Left lobe of liver (tissue), 2 donors: ENCODE measurements at regions not wholly inside any gene's neighbourhood (a gene's known extent, or its start where the extent isn't known, plus 50 kb on each side); places are given as distances from the start of the nearest gene placed in this dataset.
"Not testable (repeated sequence)": the region's sequence is repeated elsewhere in the genome, so short reads cannot be mapped to it uniquely, and the experiment has no call there.

Experiments used
- ATAC-seq: fragments of 200-7000 bp; cut with Tn5 transposase; one replicate; pipeline ENCODE4 v1.9.1; 2020; ENCODE audit warnings: mild to moderate bottlenecking, moderate library complexity
- DNase-seq: peaks from one replicate; pipeline ENCODE4 v3.0.0-alpha.2; 2020; ENCODE audit warnings: low spot score
- donor health status: DM: no; HTN: no; CAD: no; lungs with moderate emphysema.
- donor health status: DM: no; HTN: yes; CAD: no.

DNA sequence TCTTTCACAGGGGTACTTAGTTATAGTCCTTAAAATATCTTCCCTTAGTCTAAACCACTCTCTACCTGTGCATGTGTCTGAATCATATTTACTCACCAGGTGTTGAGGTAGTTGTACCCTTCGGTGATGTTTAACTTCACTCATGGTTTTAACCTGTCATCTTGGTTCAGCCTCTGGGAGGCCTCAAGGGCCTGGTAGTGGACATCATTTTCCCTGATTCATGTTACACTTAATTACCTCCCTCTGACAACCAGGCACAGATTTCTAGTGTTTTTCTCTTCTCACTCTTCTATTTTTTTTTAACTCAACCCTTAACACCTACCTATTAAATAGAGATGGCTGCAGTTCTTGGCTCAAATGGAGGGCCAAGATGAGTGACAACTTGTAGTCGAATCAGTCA, 505.4 kb downstream of the TMEM114 start:
- no peak for DNase-seq
- no peak for ATAC-seq

DNA sequence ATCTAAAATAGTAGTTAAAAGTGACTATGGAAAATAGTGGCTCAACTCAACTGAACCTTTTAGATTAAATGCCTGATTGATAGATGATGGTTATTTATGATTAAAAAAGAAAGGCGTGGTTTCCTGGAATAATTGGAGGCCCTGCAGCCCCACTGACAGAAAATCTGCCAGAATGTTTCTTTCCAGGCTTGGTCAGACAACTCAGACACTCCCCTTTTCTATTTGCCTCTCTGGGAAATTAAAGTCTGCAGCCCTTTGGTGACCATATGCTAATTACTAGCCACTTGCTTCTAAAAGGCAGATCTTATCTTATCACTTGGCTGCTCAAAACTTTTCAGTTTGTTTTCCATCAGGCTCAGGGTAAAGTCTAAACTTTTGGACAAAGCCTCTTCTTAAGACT, 506.0 kb downstream of the TMEM114 start:
- DNase-seq, result no peak

DNA sequence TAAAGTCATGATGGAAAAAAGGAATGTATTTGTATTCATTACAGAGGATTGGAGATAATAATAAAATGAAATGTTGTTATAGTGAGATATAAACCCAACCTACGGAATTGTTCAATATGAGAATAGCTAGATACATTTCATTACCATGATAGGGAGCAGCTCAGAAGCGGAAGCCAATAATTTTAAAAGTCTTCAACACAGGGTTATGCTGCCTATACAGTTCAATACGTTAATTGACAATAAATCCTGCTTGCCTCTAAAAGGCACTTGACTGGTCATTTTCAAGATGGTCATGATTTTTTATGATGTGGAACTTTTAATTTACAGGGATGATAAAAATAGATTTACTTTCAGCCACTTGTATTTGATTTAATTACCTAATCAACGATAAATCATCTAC, 506.8 kb downstream of the TMEM114 start:
- no peak for ATAC-seq
- DNase-seq, result no peak

More for the DNA sequence above, 506.0 kb downstream of the TMEM114 start:
- ATAC-seq, result no peak

DNA sequence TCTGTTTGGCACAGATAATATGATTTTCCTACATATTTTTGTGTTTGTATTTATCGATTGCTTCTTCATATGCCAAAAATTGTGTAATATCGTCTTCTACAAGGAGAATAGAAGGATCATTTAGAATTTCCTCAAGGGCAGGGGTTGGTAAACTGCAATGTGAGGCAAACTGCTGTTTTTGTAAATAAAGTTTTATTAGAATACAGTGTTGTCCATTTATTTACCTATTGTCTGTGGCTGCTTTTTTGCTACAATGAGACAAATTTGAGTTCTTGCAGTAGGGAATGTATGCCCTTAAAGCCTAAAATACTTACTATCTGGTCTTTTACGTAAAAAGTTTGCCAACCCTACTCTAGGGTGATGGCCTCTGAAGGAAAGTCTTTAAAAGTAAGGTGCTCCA, 509.5 kb downstream of the TMEM114 start:
- DNase-seq, result no peak
- no peak for ATAC-seq

DNA sequence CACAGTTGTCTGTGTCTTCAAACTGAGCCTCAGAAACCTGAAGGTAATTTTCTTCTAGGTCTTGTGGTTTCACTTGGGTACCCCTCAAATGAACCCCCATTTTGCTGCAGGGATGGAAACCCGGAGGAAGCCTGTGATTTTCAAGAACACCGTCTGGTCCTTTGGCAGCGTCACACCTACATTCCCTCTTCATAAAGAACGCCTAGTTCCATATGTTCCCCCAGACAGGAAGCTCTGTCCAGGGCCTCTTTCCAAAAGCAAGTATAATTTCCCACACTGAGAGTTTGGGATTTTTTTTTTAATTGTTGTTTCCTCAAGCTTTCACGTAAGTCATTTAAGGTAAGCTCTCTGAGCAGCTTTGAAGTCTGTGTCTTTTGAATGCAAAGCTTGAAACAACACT, 515.0 kb downstream of the TMEM114 start:
- no peak for DNase-seq
- no peak for ATAC-seq

DNA sequence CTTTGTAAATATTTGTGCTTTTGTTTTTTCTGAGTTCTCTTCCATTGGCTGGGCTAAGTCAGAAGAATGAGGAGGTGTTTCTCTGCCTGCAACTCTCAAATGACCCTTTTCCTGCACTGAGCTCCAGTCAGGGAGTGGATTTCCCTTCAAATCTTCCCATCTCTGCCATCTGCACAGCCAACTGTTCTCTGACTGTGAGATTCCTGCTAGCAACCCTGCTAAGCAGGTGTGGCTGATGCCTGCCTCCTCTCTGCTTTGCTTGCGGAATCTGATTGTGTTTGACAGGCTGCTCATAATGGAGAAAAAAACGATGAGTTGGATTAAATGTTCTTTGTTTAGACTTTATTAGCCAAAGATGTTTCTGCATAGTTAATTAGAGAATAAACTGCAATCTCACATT, 519.8 kb downstream of the TMEM114 start:
- ATAC-seq (no peak), DNase-seq (no peak)

DNA sequence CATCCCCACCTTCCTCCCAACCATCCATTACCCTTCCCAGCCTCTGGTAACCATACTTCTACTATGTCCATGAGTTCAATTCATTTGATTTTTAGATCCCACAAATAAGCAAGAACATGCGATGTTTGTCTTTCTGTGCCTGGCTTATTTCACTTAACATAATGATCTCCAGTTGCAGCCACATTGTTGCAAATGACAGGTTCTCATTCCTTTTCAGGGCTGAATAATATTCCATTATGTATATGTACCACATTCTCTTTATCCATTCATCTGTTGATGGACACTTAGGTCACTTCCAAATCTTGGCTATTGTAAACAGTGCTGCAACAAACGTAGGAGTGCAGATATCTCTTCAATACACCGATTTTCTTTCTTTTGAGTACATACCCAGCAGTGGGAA, 522.1 kb downstream of the TMEM114 start:
- not testable (repeated sequence) for ATAC-seq, DNase-seq

DNA sequence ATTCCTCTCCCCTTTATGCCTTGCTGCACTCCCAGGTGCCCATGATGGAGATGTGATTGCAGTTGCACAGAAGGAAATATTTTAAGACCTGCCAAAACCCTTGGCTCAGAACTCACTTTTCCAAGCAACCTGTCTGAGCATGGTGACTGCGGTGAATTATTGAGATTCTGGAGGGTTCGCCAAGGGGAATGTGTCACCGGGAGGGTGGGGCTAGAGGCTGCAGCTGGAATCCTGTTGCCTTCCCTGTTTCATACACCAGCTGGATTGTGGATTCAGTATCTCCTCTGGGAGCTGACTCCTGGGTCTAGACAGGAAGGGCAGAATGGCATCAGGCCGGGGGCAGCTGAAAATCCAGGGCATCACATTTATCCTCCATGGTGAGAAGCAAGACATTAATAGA, 527.2 kb downstream of the TMEM114 start:
- DNase-seq (no peak), ATAC-seq (no peak)

DNA sequence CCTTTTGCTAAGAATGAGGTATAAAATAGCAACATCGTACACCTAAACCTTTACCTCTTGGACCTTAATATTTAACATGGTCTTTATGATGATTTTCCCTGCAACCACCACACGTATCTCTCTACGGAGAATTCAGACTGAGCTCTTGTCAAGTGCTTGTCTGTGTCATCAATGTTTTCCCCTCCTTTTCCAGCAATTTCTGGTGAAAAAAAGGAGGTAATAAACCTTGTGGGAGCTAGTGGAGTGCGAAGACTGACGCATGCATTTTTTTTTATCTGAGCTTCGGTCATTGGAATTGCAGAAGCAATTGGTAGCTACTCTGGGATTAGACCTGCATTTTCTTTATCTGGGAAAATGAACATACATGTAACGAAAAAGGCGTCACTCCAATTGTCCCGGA, 527.6 kb downstream of the TMEM114 start:
- DNase-seq (no peak), ATAC-seq (no peak)

DNA sequence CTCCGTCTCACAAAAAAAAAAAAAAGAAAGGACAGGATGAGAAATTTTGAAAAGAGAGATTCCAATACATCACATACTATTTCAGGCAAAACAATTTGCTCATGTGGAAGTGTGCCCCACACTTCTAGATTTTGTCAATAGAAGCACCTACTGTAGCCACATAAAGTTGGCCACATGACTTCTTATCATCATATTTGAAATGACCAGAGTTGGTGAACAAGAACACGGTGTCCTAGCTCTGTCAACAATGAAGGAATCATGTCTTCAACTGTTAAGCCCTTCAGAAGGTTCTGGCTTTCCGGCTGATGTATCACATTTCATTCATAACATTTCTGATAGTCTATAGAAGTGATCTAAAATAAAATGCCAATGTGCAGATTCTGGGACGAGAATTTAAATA, 534.5 kb downstream of the TMEM114 start:
- no peak for ATAC-seq
- DNase-seq, result no peak

DNA sequence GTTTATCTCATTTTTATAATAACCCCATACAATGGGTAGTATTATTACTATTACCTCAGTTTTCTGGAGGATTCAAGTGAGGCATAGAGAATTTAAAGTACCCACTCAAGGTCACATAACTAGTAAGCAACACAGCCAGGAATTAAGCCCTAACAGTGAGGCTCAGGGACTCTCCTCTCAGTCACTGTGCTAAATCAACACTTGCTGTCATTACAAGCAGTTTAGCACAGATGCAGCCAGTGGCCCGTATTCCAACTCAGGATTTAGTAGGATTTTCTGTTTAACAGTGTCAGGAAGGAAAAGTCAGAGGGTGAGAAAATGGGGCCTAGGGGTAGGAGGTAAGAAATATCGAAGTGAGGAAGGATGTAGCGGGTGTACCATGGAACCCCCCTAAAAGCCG, 536.9 kb downstream of the TMEM114 start:
- no peak for ATAC-seq
- no peak for DNase-seq

DNA sequence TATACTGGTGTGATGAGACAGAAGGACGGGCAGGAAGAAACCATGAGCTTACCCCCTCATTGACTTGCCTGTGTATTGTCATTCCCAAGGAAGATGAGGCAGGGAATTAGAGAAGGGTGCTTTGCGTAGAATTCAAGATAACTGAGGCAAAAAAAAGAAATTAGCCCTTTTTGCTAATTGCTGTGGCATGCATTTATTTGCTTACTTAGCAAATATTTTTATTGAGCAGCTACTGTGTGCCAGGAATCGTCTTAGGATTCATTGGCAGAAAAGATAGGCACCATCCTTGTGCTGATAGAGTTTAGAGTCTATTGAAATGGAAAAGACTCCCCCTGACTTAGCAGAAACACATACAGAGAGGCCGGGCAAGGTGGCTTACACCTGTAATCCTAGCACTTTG, 541.9 kb downstream of the TMEM114 start:
- no peak for ATAC-seq
- no peak for DNase-seq

DNA sequence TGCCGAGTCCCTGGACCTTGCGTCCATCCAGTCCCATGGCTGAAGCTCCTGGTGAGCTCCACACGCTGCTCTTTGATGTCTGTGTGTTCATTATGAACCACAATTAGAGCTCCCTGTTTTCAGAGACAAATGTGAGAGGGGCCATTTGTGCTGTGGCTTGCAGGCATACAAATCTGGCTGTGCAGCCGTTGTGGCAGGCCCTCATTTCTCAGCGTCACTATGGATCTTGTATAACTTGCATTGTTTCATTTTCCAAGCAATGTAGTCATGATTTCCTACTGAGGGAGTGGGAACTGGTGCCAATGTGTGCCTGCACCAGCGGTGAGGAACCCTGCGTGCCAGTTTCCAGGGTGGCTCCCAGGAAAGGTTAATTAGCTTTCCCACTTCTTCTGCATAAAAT, 542.6 kb downstream of the TMEM114 start:
- ATAC-seq (no peak), DNase-seq (no peak)

DNA sequence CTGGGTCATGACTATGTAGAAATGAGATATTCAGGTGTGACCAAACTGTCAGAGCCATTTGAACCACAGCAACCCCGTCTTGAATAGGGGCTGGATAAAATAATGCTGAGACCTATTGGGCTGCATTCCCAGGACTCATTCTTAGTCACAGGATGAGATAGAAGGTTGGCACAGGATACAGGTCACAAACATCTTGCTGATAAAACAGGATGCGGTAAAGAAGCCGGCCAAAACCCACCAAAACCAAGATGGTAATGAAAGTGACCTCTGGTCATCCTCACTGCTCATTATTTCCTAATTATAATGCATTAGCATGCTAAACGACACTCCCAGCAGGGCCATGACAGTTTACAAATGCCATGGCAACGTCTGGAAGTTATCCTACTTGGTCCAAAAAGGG, 545.5 kb downstream of the TMEM114 start:
- ATAC-seq, result no peak
- DNase-seq, result no peak

DNA sequence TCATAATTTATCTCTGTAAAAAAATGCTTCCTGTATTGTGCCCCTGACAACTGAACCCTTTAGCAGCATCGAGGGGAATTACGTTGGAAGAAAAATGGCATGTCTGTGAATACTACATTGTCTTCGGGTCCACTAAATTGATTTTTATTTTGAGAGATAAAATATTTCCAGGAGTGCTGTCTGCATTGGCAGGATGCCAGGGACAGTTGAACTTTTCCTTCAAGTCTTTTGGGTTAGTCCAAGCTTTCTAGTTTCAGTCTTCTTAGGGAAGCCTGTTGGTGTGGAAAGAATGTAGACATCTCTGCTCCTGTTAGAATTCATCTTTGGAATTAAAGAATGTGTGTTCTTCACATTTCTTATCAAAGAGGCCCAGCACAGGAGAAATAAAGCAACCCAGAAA, 557.9 kb downstream of the TMEM114 start:
- no peak for DNase-seq
- ATAC-seq, result no peak

DNA sequence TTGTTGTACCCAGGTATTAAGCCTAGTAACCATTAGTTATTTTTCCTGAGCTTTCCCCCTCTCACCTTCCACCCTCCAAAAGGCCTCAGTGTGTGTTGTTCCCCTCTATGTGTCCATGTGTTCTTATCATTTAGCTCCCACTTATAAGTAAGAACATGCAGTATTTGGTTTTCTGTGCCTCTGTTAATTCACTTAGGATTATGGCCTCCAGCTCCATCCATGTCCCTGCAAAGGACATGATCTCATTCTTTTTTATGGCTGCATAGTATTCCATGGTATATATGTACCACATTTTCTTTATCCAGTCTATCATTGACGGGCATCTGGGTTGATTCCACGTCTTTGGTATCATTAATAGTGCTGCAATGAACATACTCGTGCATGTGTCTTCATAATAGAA, 560.3 kb downstream of the TMEM114 start:
- not testable (repeated sequence) for DNase-seq, ATAC-seq

DNA sequence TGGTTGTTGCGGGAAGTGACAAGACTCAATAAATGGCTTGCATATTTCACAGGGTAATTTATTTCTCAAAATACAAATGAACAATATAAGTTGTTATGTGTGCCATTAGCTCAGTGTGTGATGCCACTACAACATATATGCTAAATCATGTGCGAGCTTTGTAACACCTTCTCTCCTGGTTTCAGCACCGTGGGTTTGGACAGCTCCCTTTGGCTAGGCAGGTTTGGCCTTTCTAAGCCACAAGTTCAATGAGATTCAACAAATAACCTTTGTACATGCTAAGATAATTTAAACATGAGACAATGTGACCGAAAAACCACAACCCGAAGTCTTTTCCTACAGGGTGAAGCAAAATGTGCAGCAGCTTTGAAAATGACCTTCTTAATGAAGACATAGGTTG, 563.9 kb downstream of the TMEM114 start:
- no peak for ATAC-seq
- DNase-seq, result no peak

DNA sequence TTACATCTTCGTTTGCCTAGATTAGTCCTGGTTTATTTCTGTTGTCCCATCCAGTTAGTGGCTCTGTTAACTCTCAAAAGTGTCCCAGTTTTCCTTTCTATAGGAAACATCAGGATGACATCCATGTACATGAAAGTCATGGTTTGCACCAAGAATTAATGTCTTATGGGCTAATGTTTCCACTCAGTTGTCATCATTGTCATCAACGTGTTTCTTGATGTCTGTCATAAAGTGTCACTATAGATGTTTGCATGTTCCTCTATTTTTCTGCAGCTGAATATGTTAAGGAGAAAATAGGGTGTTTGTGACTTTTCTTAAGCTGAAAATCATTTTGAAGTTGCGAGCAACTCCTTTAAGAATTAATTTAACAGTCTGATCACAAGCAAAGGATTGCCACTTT, 567.0 kb downstream of the TMEM114 start:
- ATAC-seq (no peak), DNase-seq (no peak)

DNA sequence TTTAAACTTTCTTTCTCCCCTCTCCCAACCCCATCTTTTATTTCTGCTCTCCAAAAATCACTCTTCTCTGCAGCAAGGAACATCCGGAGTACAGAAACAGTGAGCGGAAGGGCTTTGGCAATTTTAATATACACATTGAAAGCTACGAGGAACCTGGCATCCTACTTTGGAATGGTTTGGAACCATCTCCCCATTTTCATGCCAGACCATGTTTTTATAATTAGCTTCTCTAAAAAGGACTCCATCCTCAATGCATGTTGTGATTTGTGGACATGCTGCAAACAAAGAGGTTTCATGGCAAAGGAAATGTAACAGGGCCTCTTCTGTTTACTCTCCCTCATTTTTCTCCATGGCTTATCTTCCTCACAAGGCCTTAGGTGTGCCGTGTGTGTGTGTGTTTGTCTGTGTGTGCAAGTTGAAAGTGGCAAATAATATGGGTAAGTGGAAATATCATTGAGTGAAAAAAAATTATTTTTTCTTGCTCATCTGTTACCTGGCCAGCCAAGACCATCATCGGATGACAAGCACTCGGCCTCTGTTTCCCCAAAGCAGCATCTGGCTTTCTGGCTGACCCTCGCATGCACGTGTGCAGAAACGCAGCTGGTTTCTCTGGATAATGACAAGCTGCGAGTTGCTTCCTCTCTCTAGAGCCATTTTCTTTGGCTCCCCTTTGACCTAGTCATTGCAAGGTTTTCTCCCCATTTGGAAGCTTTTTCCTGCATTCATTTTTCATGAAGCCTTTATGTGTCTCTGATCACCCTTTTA, 585.0 kb downstream of the TMEM114 start:
- no peak for DNase-seq
- no peak for ATAC-seq

DNA sequence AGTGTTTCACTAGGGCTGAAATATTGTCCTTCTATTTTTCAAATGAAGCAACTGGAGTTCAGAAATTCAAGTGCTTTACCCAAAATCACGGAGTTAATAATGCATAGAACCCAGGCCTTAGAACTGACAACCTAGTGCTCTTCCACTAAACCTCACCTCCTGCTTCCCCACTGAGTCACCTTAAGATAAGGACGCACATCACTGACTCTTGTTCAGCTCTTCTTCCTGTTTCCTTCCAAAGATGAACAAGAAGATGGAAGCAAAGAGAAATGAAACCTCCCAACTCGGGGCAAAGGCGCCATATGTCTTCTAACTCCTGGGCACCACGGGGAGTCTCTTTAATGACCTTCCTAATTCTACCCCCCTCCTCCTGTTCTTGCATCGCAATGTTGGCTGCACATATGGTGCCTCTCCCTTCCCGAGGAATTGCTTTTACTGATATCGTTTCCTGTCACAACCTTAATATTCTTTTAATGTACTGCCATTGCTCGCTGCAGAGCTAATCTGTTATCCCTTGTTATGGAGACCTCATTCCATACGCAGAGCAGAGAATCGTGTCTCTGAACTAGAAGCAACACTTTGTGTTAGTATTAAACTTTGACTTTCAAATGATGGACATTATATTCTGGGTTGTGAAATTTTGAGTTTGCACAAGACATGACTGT, 591.4 kb downstream of the TMEM114 start:
- ATAC-seq, result no peak

DNA sequence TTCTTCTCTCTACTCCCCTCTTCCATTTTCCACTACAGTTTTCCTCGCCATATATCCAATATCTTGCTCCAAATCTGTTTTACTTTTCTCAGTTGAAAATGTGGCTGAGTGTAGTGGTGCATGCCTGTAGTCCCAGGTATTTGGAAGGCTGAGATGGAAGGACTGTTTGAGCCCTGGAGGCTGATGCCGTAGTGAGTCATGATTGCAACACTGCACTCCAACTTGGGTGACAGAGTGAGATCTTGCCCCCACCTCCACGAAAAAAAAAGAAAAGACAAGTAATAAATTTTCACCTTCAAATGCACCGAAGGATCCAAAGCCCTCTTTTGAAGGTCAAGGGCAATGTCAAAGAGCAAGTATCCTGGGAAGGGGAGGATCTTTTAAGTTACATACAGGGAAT, 592.3 kb downstream of the TMEM114 start:
- DNase-seq, result no peak
- no peak for ATAC-seq

More for the DNA sequence above, 591.4 kb downstream of the TMEM114 start:
- DNase-seq, result no peak

DNA sequence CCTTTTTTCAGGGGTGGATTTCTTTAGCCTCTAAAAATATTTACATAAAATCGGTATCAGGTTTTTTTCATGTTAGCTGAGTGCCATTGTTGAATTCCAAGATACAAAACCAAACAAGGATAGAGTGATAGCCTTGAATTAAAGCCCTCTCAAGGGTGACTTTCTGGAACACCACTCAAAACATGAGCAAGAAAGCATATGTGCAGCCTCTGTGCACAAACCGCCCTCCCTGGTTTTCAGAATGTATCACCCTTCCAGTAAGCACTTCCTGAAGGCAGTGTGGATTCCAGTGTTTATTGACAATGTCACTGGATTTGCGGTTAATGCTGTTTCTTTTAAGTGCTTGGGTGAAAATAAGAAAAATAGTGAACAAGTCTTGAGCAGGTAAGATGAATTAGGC, 597.7 kb downstream of the TMEM114 start:
- no peak for DNase-seq
- no peak for ATAC-seq
